HepG2 (cell line): ENCODE measurements at regions not wholly inside any gene's neighbourhood (a gene's known extent, or its start where the extent isn't known, plus 50 kb on each side); places are given as distances from the start of the nearest gene placed in this dataset.

Experiments
- ATAC-seq: fragments of 200-7000 bp; cut with Tn5 transposase; 3 replicates; pipeline ENCODE4 v1.9.1; 2020; ENCODE audit warnings: mild to moderate bottlenecking, moderate library complexity
- BruUV-seq: library from RNA; stranded (reverse); fragments of 400-500 nt; replicated peaks from 2 replicates; lab custom pipeline; 2021; lab: Mats Ljungman, UMichigan
- CTCF ChIA-PET: fragments of 300-600 bp; formaldehyde crosslinking; extraction: SDS; loops from one replicate; lab custom pipeline; 2021; ENCODE audit warnings: low total read pairs, inconsistent platforms, low intra/inter-chr PET ratio; lab: Yijun Ruan, JAX
- POLR2A ChIA-PET: fragments of 350-600 bp; sonication (Branson Sonifier 250); formaldehyde crosslinking; loops from one replicate; lab custom pipeline; 2020; ENCODE audit warnings: antibody characterized with exemption, inconsistent platforms; lab: Yijun Ruan, JAX
- DNase-seq: peaks from one replicate; pipeline ENCODE4 v3.0.0-alpha.2; 2015; ENCODE audit warnings: low spot score
- FAIRE-seq: peaks from 3 replicates; lab custom pipeline; 2011; peaks lifted over from hg19 to GRCh38; lab: Jason Lieb, UNC
- H2AFZ ChIP-seq: one replicate; pipeline ENCODE4 v1.6.1; 2011; ENCODE audit warnings: low read length, inconsistent platforms
- H3K27ac ChIP-seq: fragments of 300-600 bp; 3 replicates; pipeline ENCODE4 v1.8.0; 2011; ENCODE audit warnings: mixed run types, mild to moderate bottlenecking, mixed read lengths, low read length, inconsistent platforms; ENCODE audit not compliant: insufficient read depth; ENCODE audit errors: extremely low read length
- H3K27me3 ChIP-seq, 2 experiments: fragments of 200-600 bp in 1 of 2; 2 replicates in 1 of 2; 3 replicates in 1 of 2; pipeline versions ENCODE4 v1.6.0 to v1.8.0; 2011; ENCODE audit warnings: low read length in 2 of 2, mild to moderate bottlenecking in 2 of 2, moderate library complexity in 2 of 2, inconsistent platforms in 1 of 2; ENCODE audit not compliant: insufficient read depth in 2 of 2, control insufficient read depth in 1 of 2
- H3K36me3 ChIP-seq, 2 experiments: fragments of 200-600 bp in 1 of 2; replicated peaks in 1 of 2; 2 replicates in 1 of 2; 3 replicates in 1 of 2; pipeline versions ENCODE4 v1.5.1 to v1.8.0; 2011; ENCODE audit warnings: low read length in 2 of 2, inconsistent platforms in 1 of 2; ENCODE audit not compliant: insufficient read depth in 2 of 2, control insufficient read depth in 1 of 2
- H3K4me1 ChIP-seq: 2 replicates; pipeline ENCODE4 v1.5.1; 2012; ENCODE audit warnings: low read length, inconsistent platforms; ENCODE audit not compliant: insufficient read depth
- H3K4me2 ChIP-seq: 2 replicates; pipeline ENCODE4 v1.6.0; 2011; ENCODE audit warnings: low read depth, low read length, inconsistent platforms
- H3K4me3 ChIP-seq, 3 experiments: fragments of 200-600 bp in 1 of 3; sonication (generic), shearing (Covaris generic) in 1 of 3; replicated peaks in 1 of 3; 2 replicates each; pipeline ENCODE4 v1.5.1; 2011 to 2016; ENCODE audit warnings: low read length in 3 of 3, inconsistent platforms in 2 of 3, low read depth in 2 of 3, mild to moderate bottlenecking in 2 of 3, control low read depth in 1 of 3, mixed read lengths in 1 of 3; ENCODE audit not compliant: insufficient read depth in 1 of 3
- H3K79me2 ChIP-seq: one replicate; pipeline ENCODE4 v1.6.1; 2011; ENCODE audit warnings: low read length, inconsistent platforms; ENCODE audit not compliant: insufficient read depth
- H3K9ac ChIP-seq: 2 replicates; pipeline ENCODE4 v1.6.0; 2011; ENCODE audit warnings: mild to moderate bottlenecking, low read depth, low read length, inconsistent platforms; ENCODE audit not compliant: insufficient read depth
- H3K9me3 ChIP-seq: 2 replicates; pipeline ENCODE4 v1.5.1; 2012; ENCODE audit warnings: mild to moderate bottlenecking, low read length
- H4K20me1 ChIP-seq: 2 replicates; pipeline ENCODE4 v1.6.0; 2011; ENCODE audit warnings: inconsistent platforms, mild to moderate bottlenecking, low read length, moderate library complexity; ENCODE audit not compliant: insufficient read depth
- GATA4 ChIP-seq: sonication (generic); IDR thresholded peaks from 2 replicates; pipeline ENCODE4 v1.6.1; 2016; ENCODE audit warnings: antibody characterized with exemption, low read depth, borderline replicate concordance
- HDAC6 ChIP-seq: fragments of 200-600 bp; sonication (generic); IDR thresholded peaks from 2 replicates; pipeline ENCODE4 v1.7.0; 2017; ENCODE audit warnings: mild to moderate bottlenecking, antibody characterized with exemption, low read length, low read depth
- HOXA9 ChIP-seq: sonication (generic); formaldehyde crosslinking; IDR thresholded peaks from 2 replicates; pipeline ENCODE4 v1.8.1; 2022; ENCODE audit warnings: missing genetic modification reagents, mild to moderate bottlenecking, moderate library complexity, borderline replicate concordance
- KAT7 ChIP-seq: IDR thresholded peaks from 2 replicates; pipeline ENCODE4 v1.6.1; 2018; ENCODE audit warnings: borderline replicate concordance, missing compliant biosample characterization
- LCORL ChIP-seq, 2 experiments: fragments of 450-650 bp in 1 of 2; sonication (generic) in 1 of 2; formaldehyde crosslinking in 1 of 2; IDR thresholded peaks; 2 replicates each; pipeline versions ENCODE4 v1.5.0 to v1.6.1; 2017 to 2020; ENCODE audit warnings: antibody characterized with exemption in 1 of 2, missing genetic modification reagents in 1 of 2
- POGZ ChIP-seq: sonication (generic); formaldehyde crosslinking; IDR thresholded peaks from 2 replicates; pipeline ENCODE4 v1.4.0; 2020; ENCODE audit warnings: mild to moderate bottlenecking, missing genetic modification reagents
- SKI ChIP-seq: fragments of 450-650 bp; IDR thresholded peaks from one replicate; pipeline ENCODE4 v1.6.1; 2018; ENCODE audit warnings: mild to moderate bottlenecking; ENCODE audit not compliant: partially characterized antibody
- SMARCE1 ChIP-seq: fragments of 450-650 bp; IDR thresholded peaks from 2 replicates; pipeline ENCODE4 v1.6.1; 2017; ENCODE audit warnings: borderline replicate concordance
- SRF ChIP-seq: IDR thresholded peaks from 2 replicates; pipeline ENCODE4 v1.6.1; 2011; ENCODE audit warnings: mild to moderate bottlenecking, low read depth, low read length, moderate library complexity
- TBP ChIP-seq: sonication (generic); formaldehyde crosslinking; IDR thresholded peaks from 2 replicates; pipeline ENCODE4 v1.5.0; 2020; ENCODE audit warnings: missing genetic modification reagents
- ZBTB7A ChIP-seq: sonication (generic); formaldehyde crosslinking; IDR thresholded peaks from 2 replicates; pipeline ENCODE4 v1.8.0; 2022; ENCODE audit warnings: mild to moderate bottlenecking, missing genetic modification reagents
- ZNF17 ChIP-seq: sonication (generic); formaldehyde crosslinking; IDR thresholded peaks from 2 replicates; pipeline ENCODE4 v1.5.0; 2020; ENCODE audit warnings: mild to moderate bottlenecking, missing genetic modification reagents
- ZNF333 ChIP-seq: sonication (generic); formaldehyde crosslinking; IDR thresholded peaks from 2 replicates; pipeline ENCODE4 v1.4.0; 2020; ENCODE audit warnings: mild to moderate bottlenecking, missing genetic modification reagents, borderline replicate concordance
- ZNF34 ChIP-seq: sonication (generic); formaldehyde crosslinking; IDR thresholded peaks from 2 replicates; pipeline ENCODE4 v1.4.0; 2020; ENCODE audit warnings: mild to moderate bottlenecking, missing genetic modification reagents, borderline replicate concordance
- ZNF501 ChIP-seq: sonication (generic); formaldehyde crosslinking; IDR thresholded peaks from 2 replicates; pipeline ENCODE4 v1.5.1; 2020; ENCODE audit warnings: mild to moderate bottlenecking, moderate library complexity, missing genetic modification reagents
- ZNF546 ChIP-seq: sonication (generic); formaldehyde crosslinking; conservative IDR thresholded peaks from 2 replicates; pipeline ENCODE4 v1.8.1; 2023; ENCODE audit warnings: mild to moderate bottlenecking, missing genetic modification reagents
- ZNF550 ChIP-seq: sonication (generic); formaldehyde crosslinking; IDR thresholded peaks from 2 replicates; pipeline ENCODE4 v1.4.0; 2020; ENCODE audit warnings: mild to moderate bottlenecking, missing genetic modification reagents, borderline replicate concordance
- ZNF567 ChIP-seq: sonication (generic); formaldehyde crosslinking; IDR thresholded peaks from 2 replicates; pipeline ENCODE4 v1.8.1; 2023; ENCODE audit warnings: mild to moderate bottlenecking, missing genetic modification reagents, borderline replicate concordance
- ZNF572 ChIP-seq: sonication (generic); formaldehyde crosslinking; IDR thresholded peaks from 2 replicates; pipeline ENCODE4 v1.5.1; 2020; ENCODE audit warnings: mild to moderate bottlenecking, missing genetic modification reagents
- ZNF749 ChIP-seq: sonication (generic); formaldehyde crosslinking; IDR thresholded peaks from 2 replicates; pipeline ENCODE4 v1.8.0; 2022; ENCODE audit warnings: mild to moderate bottlenecking, missing genetic modification reagents, moderate library complexity, borderline replicate concordance
- ZNF792 ChIP-seq: IDR thresholded peaks from 2 replicates; pipeline ENCODE4 v1.6.1; 2016
- ZNF83 ChIP-seq: sonication (generic); formaldehyde crosslinking; IDR thresholded peaks from 2 replicates; pipeline ENCODE4 v1.4.0; 2020; ENCODE audit warnings: missing genetic modification reagents, mild to moderate bottlenecking, borderline replicate concordance
- WGBS: methylation state at CpG from one replicate; pipeline ENCODE4 v1.1.6; 2017; ENCODE audit warnings: low lambda C conversion rate; 5-methylcytosine and 5-hydroxymethylcytosine counted together
- in situ Hi-C: cut with HindIII; loops from 2 replicates; pipeline ENCODE4 v1.10.0; 2017; ENCODE audit warnings: low pct_unique_long_range_greater_than_20kb; ENCODE audit not compliant: extremely low pct_ligation_motif_present
- intact Hi-C: fragments of 100-400 bp; cut with micrococcal nuclease; formaldehyde crosslinking; loops from one replicate; pipeline ENCODE4 v1.10.0; 2022; ENCODE audit not compliant: unreplicated experiment

DNA sequence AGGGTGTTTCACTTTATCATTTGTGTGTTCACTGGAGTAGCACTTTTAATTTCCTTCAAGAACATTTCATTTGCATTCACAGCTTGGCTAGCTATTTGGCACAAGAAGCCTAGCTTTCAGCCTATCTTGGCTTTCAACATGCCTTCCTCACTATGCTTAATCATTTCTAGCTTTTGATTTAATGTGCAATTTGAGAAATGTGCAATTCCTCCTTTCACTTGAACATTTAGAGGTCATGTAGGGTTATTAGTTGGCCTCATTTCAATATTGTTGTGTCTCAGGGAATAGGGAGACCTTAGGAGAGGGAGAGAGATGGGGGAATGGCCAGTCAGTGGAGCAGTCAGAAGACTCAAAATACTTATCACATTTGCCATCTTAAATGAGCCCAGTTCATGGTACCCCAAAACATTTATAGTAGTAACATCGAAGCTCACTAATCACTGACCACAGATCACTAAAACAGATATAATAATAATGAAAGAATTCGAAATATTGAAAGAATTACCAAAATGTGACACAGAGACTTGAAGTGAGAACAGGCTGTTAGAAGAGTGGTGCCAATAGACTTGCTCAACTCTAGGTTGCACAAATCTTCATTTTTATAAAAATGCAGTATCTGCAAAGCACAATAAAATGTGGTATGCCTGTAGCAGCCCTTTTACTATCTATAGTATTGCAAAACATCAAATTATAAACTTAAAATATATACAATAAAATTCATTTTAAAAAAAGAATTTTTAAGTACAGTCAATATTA lies 561.2 kb downstream of the METTL4 start:
- CTCF ChIA-PET = no interaction called here
- H2AFZ ChIP-seq = no peak overlapping the region
- FAIRE-seq = no peak

DNA sequence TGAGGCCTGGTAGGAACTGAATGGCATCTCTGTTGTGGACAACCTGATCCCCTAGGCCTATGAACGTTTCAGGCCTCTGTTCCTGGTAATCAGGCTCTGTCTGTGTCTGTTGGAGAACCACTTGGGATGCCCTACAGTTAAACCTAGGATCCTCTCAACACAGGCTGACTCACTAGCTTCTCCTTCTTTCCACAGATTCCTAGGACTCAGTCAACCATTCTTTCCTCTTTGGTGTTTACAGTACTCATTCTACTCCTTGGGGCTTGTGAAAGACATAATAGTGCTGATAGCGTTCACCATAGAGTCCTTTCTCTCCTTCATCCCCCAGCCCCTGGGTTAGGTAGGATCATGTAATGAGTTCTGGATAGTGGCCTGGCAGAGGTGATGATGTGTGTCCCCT lies 544.3 kb downstream of the METTL4 start:
- H3K4me2 ChIP-seq = no peak overlapping the region
- H2AFZ ChIP-seq = no peak overlapping the region
- TF ChIP-seq ZNF749 (CRISPR knock-in tag) (no peak), ZNF17 (CRISPR knock-in tag) (no peak), ZNF501 (CRISPR knock-in tag) (no peak), KAT7 (CRISPR knock-in tag) (no peak), HDAC6 (no peak), SRF (no peak), ZNF550 (CRISPR knock-in tag) (no peak), ZNF333 (no peak), GATA4 (no peak), ZNF83 (CRISPR knock-in tag) (no peak), TBP (no peak), ZNF567 (CRISPR knock-in tag) (no peak), ZNF34 (CRISPR knock-in tag) (no peak), ZNF546 (CRISPR knock-in tag) (no peak), SKI (no peak), ZBTB7A (CRISPR knock-in tag) (no peak), SMARCE1 (no peak), HOXA9 (CRISPR knock-in tag) (no peak), POGZ (CRISPR knock-in tag) (no peak), ZNF792 (CRISPR knock-in tag) (no peak)
- TF ChIP-seq, all 625 proteins: peak for 0
- in situ Hi-C loops (no loop called here), intact Hi-C loops (no loop called here)
- FAIRE-seq (no peak), ATAC-seq (no peak), DNase-seq (no peak)
- H3K36me3 ChIP-seq = no peaks in the 10 kb centered on the region
- H3K9ac ChIP-seq = no peak overlapping the region
- H3K9me3 ChIP-seq = no peaks in the 10 kb centered on the region
- no peaks in the 10 kb centered on the region for H3K4me1 ChIP-seq
- CTCF ChIA-PET = no interaction called here
- BruUV-seq = no TSS peak
- 0% methylated on average over 2 of the region's 2 CpGs for WGBS
- POLR2A ChIA-PET = no interaction called here
- H3K27ac ChIP-seq = no peak overlapping the region
- H3K4me3 ChIP-seq = no peak overlapping the region
- no peaks in the 10 kb centered on the region for H3K79me2 ChIP-seq
- no peaks in the 10 kb centered on the region for H3K27me3 ChIP-seq
- H4K20me1 ChIP-seq = no peaks in the 10 kb centered on the region

More for the DNA sequence above, 561.2 kb downstream of the METTL4 start:
- POLR2A ChIA-PET = interaction anchor here (0.6 kb wide), 1 partner anchor 1331 kb away, joined by 3 read pairs; no protein-coding TSS in a partner anchor
- Histone ChIP-seq H3K4me3 (no peak overlapping the region), H3K79me2 (no peaks in the 10 kb centered on the region), H3K9ac (no peak overlapping the region), H4K20me1 (no peaks in the 10 kb centered on the region), H3K4me1 (no peaks in the 10 kb centered on the region), H3K27ac (no peak overlapping the region)
- DNase-seq = no peak
- no TSS peak for BruUV-seq
- WGBS = 0% methylated on average over 2 of the region's 2 CpGs
- in situ Hi-C loops = no loop called here
- intact Hi-C loops = no loop called here
- TF ChIP-seq ZNF572 (CRISPR knock-in tag) = no peak
- TF ChIP-seq LCORL (IDR thresholded peaks at IDR 0.05) = no peak
- TF ChIP-seq LCORL (CRISPR knock-in tag; IDR thresholded peaks at IDR 0.05) = no peak
- TF ChIP-seq, all 625 proteins: peak for 0
- no peaks in the 10 kb centered on the region for H3K36me3 ChIP-seq
- ATAC-seq = no peak
- no peaks in the 10 kb centered on the region for H3K9me3 ChIP-seq
- no peaks in the 10 kb centered on the region for H3K27me3 ChIP-seq
- no peak overlapping the region for H3K4me2 ChIP-seq
